ENCODE measurements at regions not wholly inside any gene's neighbourhood (a gene's known extent, or its start where the extent isn't known, plus 50 kb on each side); places are given as distances from the start of the nearest gene placed in this dataset.

- CTCF ChIA-PET (ENCODE audit: low intra/inter-chr PET ratio) = no interaction called here
- H2AFZ ChIP-seq (ENCODE audit: low read depth, low read length) = no peak overlapping the region
Observed at GRCh38 chr2:118186858-118187254, 98.6 kb downstream of the INSIG2 start.

More at GRCh38 chr2:118186858-118187254, 98.6 kb downstream of the INSIG2 start:
- Histone ChIP-seq H3K27ac (ENCODE audit: extremely low read depth, low read depth, low read length) (no peak overlapping the region), H3K4me2 (ENCODE audit: insufficient read depth, low read length) (no peak overlapping the region), H4K20me1 (replicated peaks; ENCODE audit: control insufficient read depth, insufficient read depth, low read length) (0 out of 2 replicates have a peak, but pooled peaks cover 4% of the 10 kb centered on the region), H3K9ac (ENCODE audit: insufficient read depth in 1 of 2, low read depth in 2 of 2, low read length in 2 of 2) (no peak overlapping the region), H3K9me1 (ENCODE audit: control insufficient read depth, insufficient read depth, low read length) (no peaks in the 10 kb centered on the region), H3K36me3 (ENCODE audit: control insufficient read depth, insufficient read depth, low read length) (no peaks in the 10 kb centered on the region), H3K4me1 (replicated peaks in 1 of 2; ENCODE audit: control insufficient read depth in 2 of 2, insufficient read depth in 2 of 2, low read length in 2 of 2) (peaks cover 0 to 9% of the 10 kb centered on the region in 2 experiments; a peak in 2 of 5 replicates), H3K4me3 (no peak overlapping the region), H3K27me3 (ENCODE audit: control insufficient read depth in 2 of 2, insufficient read depth in 2 of 2, low read length in 2 of 2) (peaks cover 18 to 32% of the 10 kb centered on the region in 2 experiments; a peak in 4 of 5 replicates), H3K79me2 (ENCODE audit: control insufficient read depth, insufficient read depth, low read length) (no peaks in the 10 kb centered on the region), H3K9me3 (replicated peaks; ENCODE audit: control insufficient read depth, insufficient read depth, low read depth, low read length) (no peaks in the 10 kb centered on the region)
- POLR2A ChIA-PET = interaction anchor here (0.7 kb wide), 1 partner anchor 91 kb away, joined by 4 read pairs; no protein-coding TSS in a partner anchor
- ATAC-seq = no peak
- no peak for FAIRE-seq
- WGBS (ENCODE audit: insufficient coverage, low coverage, missing lambda C conversion rate) = 3% methylated on average over 5 of the region's 5 CpGs
- in situ Hi-C loops (cut with MboI) = no loop called here
- DNase-seq (ENCODE audit: extremely low read depth in 1 of 4, low spot score in 3 of 4) = no peak
- TF ChIP-seq BACH1 (tag; IDR thresholded peaks at IDR 0.05) (no peak), ZNF444 (CRISPR knock-in tag; IDR thresholded peaks at IDR 0.05) (no peak), ZNF518B (CRISPR knock-in tag; IDR thresholded peaks at IDR 0.05) (no peak), ZNF134 (CRISPR knock-in tag; conservative IDR thresholded peaks at IDR 0.05) (no peak), CUX1 (CRISPR knock-in tag; IDR thresholded peaks at IDR 0.05) (no peak), GTF2F1 (IDR thresholded peaks at IDR 0.05; ENCODE audit: low read depth, low read length) (no peak), CBFA2T2 (conservative IDR thresholded peaks at IDR 0.05) (no peak), NONO (IDR thresholded peaks at IDR 0.05; ENCODE audit: low read depth in 2 of 2, low read length in 1 of 2) (no peak)
- BruUV-seq (replicated peaks) = no TSS peak
- intact Hi-C loops (cut with micrococcal nuclease) = no loop called here

All from K562 (cell line).